Kidney glomerular epithelial cell (primary cell): ENCODE measurements at regions not wholly inside any gene's neighbourhood (a gene's known extent, or its start where the extent isn't known, plus 50 kb on each side); places are given as distances from the start of the nearest gene placed in this dataset.

ENCODE experiments used
- DNase-seq: peaks from one replicate; lab custom pipeline; 2025; lab: John Stamatoyannopoulos, UW

DNA sequence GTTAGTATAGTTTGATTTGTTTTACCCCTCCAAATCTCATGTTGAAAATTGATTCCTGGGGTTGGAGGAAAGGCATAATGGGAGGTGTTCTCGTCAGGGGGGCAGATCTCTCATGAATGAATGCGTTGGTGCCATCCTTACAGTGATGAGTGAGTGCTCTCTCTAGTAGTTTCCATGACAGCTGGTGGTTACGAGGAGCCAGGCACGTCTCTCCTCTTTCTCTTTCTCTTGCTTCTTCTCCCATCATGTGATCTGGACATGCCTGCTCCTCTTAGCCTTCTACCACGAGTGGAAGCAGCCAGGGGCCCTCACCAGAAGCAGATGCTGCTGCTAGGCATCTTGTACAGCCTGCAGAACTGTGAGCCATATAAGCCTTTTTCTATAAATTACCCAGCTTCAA, 454.1 kb downstream of the EFNA5 start:
- DNase-seq: no peak

DNA sequence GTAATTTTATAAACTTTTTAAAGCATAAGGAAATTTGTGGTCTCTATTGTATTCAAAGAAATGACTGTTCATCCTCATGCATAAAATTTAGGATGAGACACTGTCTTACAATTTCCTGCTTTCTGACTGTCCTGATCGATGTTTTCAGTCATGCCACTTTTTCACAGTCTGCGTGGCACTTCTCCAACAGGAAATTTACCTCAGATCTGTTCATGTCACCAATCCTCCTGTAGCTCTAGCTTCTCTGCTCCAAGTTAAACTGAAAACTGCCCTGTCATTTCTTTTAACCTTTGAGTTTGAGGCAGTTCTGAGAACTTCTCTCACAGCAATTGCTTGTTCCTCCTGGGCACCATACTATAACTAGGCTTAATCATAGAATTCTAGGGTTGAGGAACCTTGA, 455.1 kb downstream of the EFNA5 start:
- no peak for DNase-seq

DNA sequence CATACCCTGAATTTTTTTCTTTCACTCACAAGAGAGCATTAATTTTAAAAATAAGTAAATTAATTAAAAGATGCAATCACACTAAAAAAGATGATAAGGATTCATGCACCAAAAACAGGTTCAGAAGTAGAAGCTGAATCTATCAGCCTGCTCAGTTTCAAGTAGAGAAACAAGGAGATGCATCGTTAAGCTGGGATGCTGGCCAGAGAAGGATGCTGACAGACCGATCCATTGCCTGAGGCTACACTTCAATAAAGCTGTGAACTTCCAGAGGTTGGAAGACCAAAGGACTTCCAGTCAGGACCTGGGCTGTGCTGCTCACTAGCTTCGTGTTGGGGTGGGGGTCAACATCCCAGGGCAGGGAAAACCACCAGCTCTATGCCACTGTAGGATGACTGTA, 457.7 kb downstream of the EFNA5 start:
- DNase-seq: no peak

DNA sequence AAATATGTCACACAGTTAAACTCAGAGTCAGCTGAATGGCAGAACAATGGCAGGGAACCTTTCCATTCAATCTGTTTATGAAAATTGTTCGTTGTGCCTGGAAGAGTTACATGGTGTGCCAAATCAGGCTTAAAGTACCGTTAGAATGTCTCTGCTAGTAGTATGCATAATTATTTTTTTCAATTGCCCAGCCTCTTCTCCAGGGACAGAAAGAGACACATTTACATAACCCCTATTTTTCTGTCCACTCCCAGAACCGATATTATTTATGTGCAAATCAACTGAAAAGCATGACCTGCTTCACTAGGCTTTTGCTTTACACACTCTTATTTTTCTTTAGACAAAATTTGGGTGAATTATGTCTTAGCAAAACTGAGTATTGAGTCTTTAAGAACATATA, 459.1 kb downstream of the EFNA5 start:
- DNase-seq: no peak

DNA sequence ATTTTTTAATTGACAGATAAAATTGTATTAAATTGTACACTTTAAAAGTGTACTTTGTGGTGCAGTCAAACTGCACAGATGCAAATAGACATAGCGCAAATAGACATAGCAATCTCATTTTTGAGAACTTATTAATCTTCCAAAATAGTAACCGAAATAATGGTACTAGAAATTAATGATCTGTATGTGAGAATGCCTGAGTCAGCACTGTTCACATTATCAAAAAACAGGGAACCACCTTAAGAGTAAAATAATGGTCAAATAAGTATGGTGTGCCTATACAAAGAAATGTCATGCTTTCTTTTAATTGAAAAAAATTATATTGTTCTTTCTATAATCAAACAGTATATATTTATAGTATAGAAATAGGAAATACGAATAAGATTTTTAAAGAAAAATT, 461.9 kb downstream of the EFNA5 start:
- DNase-seq: no peak

DNA sequence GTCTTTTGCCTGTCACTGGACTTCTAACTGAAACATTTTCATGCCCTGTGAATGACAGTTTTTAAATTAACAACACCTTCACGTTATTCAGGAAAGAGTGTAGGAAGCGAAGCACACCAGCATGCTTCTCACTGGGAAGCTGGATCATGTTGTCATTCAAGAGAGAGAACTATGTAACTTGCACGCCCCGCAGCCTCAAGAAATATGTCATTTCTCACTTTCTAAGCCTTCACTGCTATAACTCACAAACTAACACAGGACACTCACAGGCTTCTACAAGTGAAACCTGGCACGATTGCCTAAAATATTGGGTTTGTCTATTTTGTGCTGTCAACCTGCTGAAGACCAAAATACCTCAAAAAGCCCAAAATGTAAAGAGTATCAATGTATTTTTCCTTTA, 466.3 kb downstream of the EFNA5 start:
- DNase-seq: no peak

DNA sequence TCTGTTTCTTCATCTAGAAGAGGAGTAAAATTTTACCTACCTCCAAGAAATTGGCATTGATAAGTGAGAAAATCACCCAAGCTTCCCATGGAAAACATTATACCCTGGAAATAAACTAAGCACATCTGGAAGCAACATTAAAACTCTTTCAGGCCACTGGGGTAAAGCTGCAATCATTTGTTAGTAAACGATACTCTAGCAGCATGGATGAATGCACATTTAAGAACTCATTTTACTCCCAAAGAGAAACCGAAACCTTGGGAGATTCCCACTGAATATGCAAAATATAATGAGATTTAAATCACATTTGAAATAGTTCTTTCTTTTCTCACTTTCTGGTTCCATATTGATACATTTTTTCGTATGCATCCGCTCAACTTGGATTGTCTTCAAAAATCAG, 467.5 kb downstream of the EFNA5 start:
- no peak for DNase-seq

DNA sequence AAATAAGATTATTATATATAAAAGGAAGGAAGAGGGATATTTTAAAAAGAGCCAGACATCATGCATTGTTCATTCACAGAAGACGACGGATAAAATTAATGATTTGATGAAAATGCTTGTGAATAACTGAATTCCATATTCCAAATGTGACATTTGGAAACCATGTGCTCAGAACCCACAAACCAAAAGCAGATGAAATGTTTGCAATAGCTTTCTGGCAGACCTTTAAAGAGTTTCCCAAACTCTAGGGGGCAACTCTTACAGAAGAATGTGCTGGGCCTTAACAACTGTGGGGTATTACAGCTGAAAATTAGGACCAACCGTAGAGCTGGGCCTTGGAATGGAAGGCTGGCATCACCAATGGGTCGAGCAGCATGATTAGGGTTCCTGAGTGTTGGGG, 471.0 kb downstream of the EFNA5 start:
- DNase-seq: no peak

DNA sequence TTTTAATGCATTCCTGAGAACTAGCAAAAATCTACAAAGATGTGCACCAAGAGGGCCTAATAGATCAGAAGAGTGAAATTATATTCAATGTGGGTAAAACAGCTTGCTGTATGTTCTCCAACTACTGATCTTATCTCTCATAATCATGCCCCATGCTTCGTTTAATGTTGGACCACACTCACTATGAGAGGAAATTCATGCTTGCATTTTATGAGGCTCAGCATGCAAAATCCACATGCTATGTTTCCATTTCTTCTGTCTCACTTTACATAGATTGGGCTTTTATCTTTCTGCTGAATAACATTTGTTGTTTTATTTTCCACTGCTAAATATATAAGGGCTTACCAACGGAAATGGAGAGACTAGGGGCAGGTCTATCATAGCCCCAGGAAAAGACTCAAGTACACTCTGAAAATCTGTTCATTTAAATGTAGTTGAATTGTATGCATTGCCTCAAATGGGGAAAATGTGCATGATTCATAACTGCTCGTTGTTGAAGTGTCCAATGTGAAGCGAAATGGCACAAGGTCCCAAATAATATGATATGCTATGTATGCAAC, 474.2 kb downstream of the EFNA5 start:
- no peak for DNase-seq

DNA sequence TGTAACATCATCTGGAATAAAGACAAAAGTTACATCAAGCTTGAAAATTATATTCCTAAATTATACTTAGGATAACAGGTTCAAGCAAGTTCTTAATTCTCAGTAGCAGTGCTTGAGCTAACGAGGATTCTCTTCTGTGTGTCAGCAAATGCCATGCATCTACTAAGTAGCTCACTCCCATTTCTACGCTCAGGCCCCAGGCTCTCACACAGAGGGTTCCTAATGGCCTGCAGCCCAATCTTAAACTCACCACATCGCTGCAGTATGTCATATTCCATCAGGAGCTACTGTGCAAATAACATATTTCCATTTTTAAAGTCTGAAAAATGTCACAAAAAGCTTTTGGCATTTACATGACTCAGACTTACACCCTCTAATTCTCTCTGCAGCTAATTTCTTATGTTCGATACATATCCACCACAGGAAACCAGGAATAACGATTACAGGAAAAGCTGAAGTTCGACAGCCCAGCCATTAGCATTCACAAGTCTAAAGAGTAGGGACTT, 474.8 kb downstream of the EFNA5 start:
- DNase-seq: no peak

DNA sequence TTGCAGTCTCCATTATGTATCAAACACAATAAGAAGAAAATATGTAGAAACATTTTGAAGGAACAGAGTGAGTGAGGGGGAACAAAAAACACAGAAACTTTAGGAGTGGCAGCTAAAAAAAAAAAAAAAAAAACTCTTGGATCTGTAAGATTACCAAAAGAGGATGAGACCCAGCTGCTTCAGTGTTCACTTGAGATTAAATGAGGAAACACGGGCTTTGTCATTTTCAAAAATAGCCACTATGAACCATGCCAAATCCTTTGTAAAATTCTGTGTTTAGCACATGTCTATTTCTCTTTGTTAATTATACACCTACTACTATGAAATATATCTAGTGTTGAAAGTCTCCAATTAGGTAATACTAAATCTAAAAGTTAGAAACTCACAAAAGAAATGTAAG, 485.9 kb downstream of the EFNA5 start:
- no peak for DNase-seq

DNA sequence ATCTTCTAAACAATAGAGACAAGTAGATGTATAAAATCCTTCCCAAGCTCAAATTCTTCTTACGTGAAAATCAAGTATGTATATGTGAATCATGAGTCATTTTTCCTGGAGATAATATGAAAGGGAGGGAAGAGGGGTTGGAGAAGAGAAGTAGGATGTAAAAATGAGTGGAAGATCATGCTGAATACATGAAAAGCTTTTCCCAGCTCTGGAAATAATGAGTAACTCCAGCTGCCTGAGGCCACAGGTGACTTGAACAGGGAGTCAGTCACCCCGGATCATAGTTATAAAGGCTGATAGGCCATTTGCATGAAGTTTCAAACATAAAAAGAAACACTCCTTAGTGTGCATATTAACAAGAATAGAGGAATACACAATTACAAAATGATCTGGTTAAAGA, 486.7 kb downstream of the EFNA5 start:
- no peak for DNase-seq

DNA sequence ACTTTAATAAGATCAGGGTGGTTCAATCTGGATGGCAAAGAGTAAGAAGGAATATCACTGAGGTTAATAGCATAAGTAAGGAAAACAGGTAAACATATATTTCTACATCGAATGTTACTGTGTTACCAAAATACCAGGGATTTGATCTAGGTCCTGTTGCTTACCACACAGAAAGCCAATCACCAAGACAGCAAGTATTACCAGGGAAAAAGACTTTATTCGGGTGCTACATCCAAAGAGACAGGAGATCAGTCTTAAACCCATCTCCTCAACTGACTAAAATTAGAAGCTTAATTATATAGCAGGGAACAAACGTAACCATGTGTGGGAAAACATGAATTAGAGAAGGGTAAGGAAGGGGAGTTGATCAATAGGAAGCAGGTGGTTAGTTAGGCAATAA, 500.1 kb downstream of the EFNA5 start:
- no peak for DNase-seq

DNA sequence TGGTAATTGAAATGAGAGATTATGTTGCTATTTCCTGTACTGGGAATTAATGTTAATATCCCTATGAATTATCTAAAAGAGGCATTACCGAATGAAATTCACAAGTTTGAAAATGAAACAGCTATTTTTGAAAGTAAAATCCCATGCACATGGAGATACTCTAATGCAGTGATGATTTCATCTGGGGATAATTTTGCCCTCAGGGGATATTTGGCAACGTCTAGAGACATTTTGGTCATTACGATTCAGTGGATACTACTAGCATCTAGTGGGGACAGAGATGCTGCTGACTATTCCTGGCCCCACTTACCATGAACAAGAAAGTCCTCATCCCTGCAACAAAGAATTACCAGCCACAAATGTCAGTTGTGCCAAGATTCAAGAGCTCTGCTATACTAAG, 500.9 kb downstream of the EFNA5 start:
- DNase-seq: no peak

DNA sequence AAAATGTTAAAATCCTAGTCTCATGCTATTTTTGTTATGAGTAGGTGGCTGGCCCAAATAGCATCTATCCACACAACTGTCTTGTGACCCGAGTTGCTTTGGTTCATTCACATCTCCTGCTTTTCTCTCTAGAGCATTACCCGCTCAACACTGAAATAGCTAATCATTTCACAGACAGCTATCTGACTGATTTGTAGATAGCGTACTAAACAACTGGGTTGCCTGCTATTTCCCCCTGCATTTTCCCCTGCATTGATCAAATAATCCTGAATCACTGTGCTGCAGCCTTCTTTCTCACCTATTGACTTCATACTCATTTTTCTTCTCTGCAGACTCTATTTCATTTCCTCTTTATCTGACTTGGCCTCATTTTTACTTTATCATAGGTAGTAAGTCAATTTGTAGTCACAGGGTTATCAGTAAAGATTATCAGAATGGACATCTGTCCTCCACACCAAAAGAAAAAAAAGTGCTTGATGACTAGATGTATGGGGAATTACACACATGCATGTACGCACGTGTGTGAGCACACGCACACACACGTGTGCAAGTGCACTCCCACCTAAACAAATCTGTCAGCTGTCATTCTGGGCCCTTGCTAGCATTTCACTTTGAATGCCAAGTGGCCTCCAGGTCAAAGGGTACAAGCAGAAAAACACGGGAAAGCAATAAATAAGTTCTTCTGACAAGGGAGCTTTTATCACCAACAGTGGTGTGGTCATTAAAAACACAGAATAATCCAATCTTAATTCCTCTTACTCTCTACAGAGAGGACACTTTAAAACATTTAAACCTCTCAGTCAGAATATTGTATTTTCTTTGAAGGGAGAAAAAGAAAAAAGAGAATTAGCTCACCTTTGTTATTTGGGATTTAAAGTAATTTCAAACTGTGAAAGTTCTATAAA, 501.6 kb downstream of the EFNA5 start:
- DNase-seq: no peak

DNA sequence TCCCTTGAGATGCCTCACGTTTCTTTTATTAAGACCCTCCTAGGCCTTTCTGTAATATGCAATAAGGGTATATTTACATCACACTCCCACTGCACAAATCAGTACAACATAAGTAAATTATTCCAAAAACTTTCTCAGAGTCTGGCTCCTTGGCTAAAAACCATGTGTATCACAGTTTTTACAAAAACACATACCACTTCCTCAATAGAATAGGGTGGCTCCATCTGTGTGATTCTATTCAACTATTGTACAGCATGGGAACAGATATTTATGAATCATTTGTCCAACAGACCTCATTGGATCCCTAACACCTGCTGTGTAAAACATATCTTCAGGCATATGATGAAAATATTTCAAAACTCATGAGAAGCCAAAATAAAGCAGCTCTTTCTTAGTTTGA, 502.7 kb downstream of the EFNA5 start:
- DNase-seq: no peak

DNA sequence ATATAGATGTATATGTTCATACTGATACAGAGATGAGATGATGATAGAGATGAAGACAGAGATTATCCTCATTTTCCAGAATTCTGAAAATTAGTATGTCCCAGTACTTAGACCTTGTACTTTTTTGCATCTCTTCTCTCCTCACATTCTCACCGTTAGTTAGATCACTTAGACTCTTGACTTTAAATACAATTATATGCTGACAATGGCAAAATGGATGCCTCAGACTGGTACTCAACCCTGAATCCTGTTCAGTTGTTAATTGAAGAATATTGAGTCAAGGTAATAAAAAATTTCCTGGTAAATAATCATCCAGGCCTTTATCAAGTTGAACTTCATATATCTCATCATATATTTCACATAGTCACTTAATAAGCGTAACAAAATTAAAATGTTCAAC, 505.4 kb downstream of the EFNA5 start:
- no peak for DNase-seq

DNA sequence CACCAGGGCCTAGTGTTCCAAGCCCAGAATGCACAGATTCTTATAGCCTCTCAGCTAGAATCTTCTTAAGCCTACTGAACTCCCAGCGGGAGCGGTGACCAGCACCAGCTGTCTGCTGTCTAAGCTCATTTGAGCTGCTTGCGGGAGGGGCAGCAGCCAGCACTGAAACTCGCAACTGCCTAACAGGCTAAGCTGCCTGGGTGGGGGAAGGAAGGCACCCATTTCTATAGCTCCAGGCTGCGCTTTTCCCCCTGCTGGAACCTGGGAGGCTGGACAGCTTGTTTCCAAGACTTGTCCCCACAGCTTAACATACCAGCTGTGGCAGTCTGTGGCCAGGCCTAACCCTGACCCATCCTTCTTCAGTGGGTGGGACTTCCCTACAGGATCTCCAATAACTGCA, 512.9 kb downstream of the EFNA5 start:
- no peak for DNase-seq

DNA sequence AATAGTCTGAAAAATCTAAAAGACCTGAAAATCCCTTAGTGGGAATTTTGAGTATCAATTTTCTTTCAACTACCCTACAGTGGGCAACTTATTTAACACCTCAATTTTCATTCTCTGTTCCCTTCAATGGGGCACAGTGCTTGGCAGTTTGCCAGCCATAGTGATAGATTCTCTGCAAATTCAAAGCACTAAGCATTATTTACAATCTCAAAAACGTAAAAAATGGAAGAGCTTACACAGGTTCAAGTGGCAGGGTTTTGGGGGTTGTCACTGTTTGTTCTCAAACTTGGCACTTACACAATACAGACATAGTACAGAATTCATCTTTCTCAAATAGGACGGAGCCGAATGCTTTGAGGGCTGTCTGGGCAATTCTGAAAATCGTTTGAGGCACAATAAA, 515.0 kb downstream of the EFNA5 start:
- DNase-seq: no peak

DNA sequence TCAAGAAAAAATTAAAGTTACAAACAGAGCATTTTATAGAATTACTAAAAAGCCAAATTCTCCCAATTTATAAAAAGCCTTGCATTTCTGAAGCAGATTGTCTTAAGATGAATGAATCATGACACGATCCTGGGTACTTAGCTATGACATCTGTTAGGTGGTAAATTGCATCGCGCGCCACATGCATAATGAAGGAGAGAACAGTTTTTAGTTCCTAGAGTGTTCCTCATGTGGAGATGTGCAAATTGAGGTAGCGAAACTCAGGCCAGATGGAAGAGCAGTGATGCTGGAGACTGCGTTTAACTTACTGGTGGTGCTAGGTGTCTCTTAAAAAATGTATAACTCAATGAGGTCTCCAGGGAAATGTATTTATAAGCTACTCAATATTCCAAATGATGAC, 516.1 kb downstream of the EFNA5 start:
- DNase-seq: no peak

DNA sequence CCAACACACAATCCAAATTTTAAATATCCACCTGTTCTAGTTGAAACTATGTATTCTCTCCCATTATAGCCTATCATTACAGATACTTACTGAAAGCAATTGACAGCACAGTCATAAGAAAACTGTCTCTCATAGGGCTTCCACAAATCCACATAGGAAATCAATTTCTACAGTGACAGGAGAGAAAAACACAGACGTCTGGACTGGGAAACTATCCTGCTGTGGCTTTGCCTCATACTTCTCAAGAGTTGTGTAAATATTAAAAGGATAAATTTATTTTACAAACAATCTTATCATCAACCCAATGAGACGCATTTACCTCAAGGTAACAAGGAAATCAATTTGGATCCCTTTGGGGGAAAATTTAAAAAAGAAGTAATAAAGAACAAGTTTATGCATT, 517.5 kb downstream of the EFNA5 start:
- no peak for DNase-seq

DNA sequence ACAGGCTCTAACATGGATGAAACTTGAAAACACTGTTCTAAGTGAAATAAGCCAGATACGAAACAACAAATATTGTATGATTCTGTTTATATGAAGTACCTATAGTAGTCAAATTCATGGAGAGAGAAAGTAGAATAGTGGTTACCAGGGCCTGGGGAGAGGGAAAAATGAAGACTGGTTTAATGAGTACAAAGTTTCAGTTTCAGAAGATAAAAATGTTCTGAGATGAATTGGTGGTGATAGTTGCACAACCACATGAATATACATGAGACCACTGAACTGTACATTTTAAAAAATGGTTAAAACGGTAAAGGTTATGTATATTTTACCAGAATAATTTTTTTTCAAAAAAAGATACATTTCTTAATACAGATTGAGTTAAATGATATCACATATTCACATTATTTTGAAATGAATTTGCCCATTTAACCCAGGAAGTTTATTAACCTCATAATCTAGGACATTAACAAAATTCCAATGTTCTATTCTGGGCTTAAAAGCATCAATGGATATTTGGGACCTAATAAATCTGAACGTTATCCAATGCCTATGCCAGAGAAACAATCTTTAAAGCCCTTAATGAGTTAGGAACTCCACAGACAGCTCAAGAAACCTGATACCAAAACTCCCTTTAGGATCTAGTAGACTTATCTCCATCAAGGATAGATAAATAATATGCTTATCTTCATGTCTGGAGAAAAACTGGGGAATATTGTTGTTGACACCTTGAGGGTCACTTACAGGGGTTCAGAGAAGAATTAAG, 521.3 kb downstream of the EFNA5 start:
- DNase-seq: no peak

DNA sequence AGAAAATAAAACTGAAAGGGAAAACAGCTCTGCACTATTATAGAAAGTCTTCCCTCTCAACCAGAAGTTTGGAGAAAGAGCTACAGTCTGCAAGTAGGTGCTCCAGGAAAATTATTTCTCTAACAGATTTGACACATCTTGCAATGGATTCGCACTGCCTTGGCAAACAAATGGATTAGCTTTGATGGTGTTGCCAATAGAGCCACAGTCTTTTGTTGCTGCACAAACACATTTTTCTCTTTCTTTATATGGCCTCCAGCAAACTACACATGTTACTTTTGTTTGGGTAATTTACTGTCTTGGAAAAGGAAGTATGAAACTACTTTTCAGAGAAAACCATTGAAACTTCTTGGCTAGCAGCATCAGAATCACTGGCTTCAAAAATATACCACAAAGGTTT, 523.1 kb downstream of the EFNA5 start:
- DNase-seq: no peak
